ENCODE measurements at regions not wholly inside any gene's neighbourhood (a gene's known extent, or its start where the extent isn't known, plus 50 kb on each side); places are given as distances from the start of the nearest gene placed in this dataset.

- no peaks in the 10 kb centered on the region for H3K79me1 ChIP-seq (ENCODE audit: low read depth, low read length)
- no peak overlapping the region for H4K5ac ChIP-seq (ENCODE audit: insufficient read length, low read depth, low read length)
- ChIA-PET POLR2A (ENCODE audit: partially characterized antibody) (no interaction called here), CTCF (ENCODE audit: partially characterized antibody) (no interaction called here)
- no peak overlapping the region for H2AFZ ChIP-seq (ENCODE audit: low read length)
- no peaks in the 10 kb centered on the region for H3K27me3 ChIP-seq (replicated peaks in 1 of 4; ENCODE audit: control insufficient read depth in 3 of 4, extremely low read depth in 1 of 4, insufficient read depth in 3 of 4, low read length in 3 of 4)
- 96% methylated on average over 10 of the region's 10 CpGs; no CpG with 5 or more reads in 1 of the 2 experiments for WGBS, 2 experiments (ENCODE audit: extremely low coverage in 1 of 2, insufficient coverage in 1 of 2, insufficient read length in 1 of 2, insufficient replicate concordance in 2 of 2, low coverage in 1 of 2, low lambda C conversion rate in 2 of 2, missing lambda C conversion rate in 1 of 2)
- no peaks in the 10 kb centered on the region; a peak in 1 of 4 replicates for H3K9me3 ChIP-seq (ENCODE audit: insufficient read depth in 2 of 2, low read depth in 1 of 2, low read length in 1 of 2)
- H3K4me1 ChIP-seq (replicated peaks in 1 of 4; ENCODE audit: control insufficient read depth in 3 of 4, insufficient read depth in 4 of 4, low read length in 3 of 4), result no peaks in the 10 kb centered on the region
- no peak overlapping the region for H3K14ac ChIP-seq (ENCODE audit: insufficient read length)
- no peak overlapping the region for H3K56ac ChIP-seq (replicated peaks; ENCODE audit: insufficient read length, low read depth, low read length)
- no peaks in the 10 kb centered on the region for H4K20me1 ChIP-seq (replicated peaks in 1 of 2; ENCODE audit: control insufficient read depth in 1 of 2, insufficient read depth in 2 of 2, low read length in 2 of 2)
- no peak overlapping the region for H4K91ac ChIP-seq (replicated peaks; ENCODE audit: insufficient read length, low read length)
- no peak overlapping the region for H2BK5ac ChIP-seq (ENCODE audit: low read depth, low read length)
- no peak overlapping the region for H2BK12ac ChIP-seq (ENCODE audit: low read depth, low read length)
- H3K4me2 ChIP-seq (ENCODE audit: insufficient read depth in 1 of 2, low read depth in 2 of 2, low read length in 2 of 2), result no peak overlapping the region
- no peak overlapping the region for H3K9ac ChIP-seq (replicated peaks in 1 of 4; ENCODE audit: extremely low read depth in 1 of 4, low read depth in 3 of 4, low read length in 3 of 4)
- TF ChIP-seq FOSL1 (IDR thresholded peaks at IDR 0.05; ENCODE audit: insufficient read depth, low read depth, low read length), result no peak
- TF ChIP-seq POU5F1 (IDR thresholded peaks at IDR 0.05; ENCODE audit: low read depth, low read length), result no peak
- TF ChIP-seq CREB1 (IDR thresholded peaks at IDR 0.05), result no peak
- TF ChIP-seq KDM5A (IDR thresholded peaks at IDR 0.05; ENCODE audit: low read length), result no peak
- TF ChIP-seq SUZ12 (IDR thresholded peaks at IDR 0.05; ENCODE audit: low read length), result no peak
- TF ChIP-seq SP1 (IDR thresholded peaks at IDR 0.05; ENCODE audit: low read depth, low read length), result no peak
- TF ChIP-seq SP4 (IDR thresholded peaks at IDR 0.05; ENCODE audit: low read length), result no peak
- TF ChIP-seq RXRA (IDR thresholded peaks at IDR 0.05; ENCODE audit: insufficient read depth, low read depth, low read length), result no peak
- H3K23me2 ChIP-seq (ENCODE audit: low read depth, low read length), result no peaks in the 10 kb centered on the region
- no peak overlapping the region for H2AK5ac ChIP-seq (ENCODE audit: low read depth, low read length)
- H3K18ac ChIP-seq (ENCODE audit: extremely low read depth, low read length), result no peak overlapping the region
- H2BK120ac ChIP-seq (replicated peaks; ENCODE audit: low read depth, low read length), result no peak overlapping the region
- H4K8ac ChIP-seq (ENCODE audit: extremely low read depth, insufficient read depth, low read length), result no peak overlapping the region
- H2BK15ac ChIP-seq (ENCODE audit: low read length), result no peak overlapping the region
- H3K4ac ChIP-seq (replicated peaks; ENCODE audit: insufficient read length, low read depth, low read length), result no peak overlapping the region
- H3K79me2 ChIP-seq (ENCODE audit: control insufficient read depth in 1 of 2, insufficient read depth in 2 of 2, low read length in 2 of 2), result no peaks in the 10 kb centered on the region
- no peaks in the 10 kb centered on the region for H3K36me3 ChIP-seq (ENCODE audit: control insufficient read depth in 2 of 4, insufficient read depth in 4 of 4, low read length in 3 of 4)
- DNase-seq (ENCODE audit: low read depth in 1 of 2, low spot score in 2 of 2) (no peak), FAIRE-seq (no peak)
- H3K4me3 ChIP-seq (ENCODE audit: extremely low read depth in 1 of 4, insufficient read depth in 2 of 4, low read depth in 3 of 4, low read length in 4 of 4), result no peak overlapping the region
- no peak overlapping the region for H3K23ac ChIP-seq (ENCODE audit: insufficient read length)
- no peak overlapping the region for H2BK20ac ChIP-seq (ENCODE audit: low read length)
- no peak overlapping the region for H3K27ac ChIP-seq (ENCODE audit: low read depth, low read length)
These were observed 482.6 kb downstream of the TSN start for GRCh38 chr2:122238006-122238559.
